RWPE1 (cell line): ENCODE measurements at regions not wholly inside any gene's neighbourhood (a gene's known extent, or its start where the extent isn't known, plus 50 kb on each side); places are given as distances from the start of the nearest gene placed in this dataset.

Source experiments
- CTCF ChIA-PET: fragments of 350-600 bp; sonication (Branson Sonifier 250); formaldehyde crosslinking; extraction: SDS; loops from one replicate; lab custom pipeline; 2021; lab: Yijun Ruan, JAX
- POLR2A ChIA-PET: fragments of 400-600 bp; formaldehyde crosslinking; extraction: SDS; loops from one replicate; lab custom pipeline; 2020; ENCODE audit warnings: antibody characterized with exemption; ENCODE audit not compliant: low non-redundant PET; lab: Yijun Ruan, JAX
- DNase-seq: peaks from one replicate; pipeline ENCODE4 v3.0.0; 2012; ENCODE audit warnings: low spot score
- H3K27ac ChIP-seq: fragments of 450-650 bp; 2 replicates; pipeline ENCODE4 v1.5.1; 2017
- TF ChIP-seq, protein P1 (sequence below): fragments of 450-650 bp; conservative IDR thresholded peaks from 2 replicates; pipeline ENCODE4 v1.5.1; 2017; ENCODE audit warnings: low read depth, mild to moderate bottlenecking

DNA sequence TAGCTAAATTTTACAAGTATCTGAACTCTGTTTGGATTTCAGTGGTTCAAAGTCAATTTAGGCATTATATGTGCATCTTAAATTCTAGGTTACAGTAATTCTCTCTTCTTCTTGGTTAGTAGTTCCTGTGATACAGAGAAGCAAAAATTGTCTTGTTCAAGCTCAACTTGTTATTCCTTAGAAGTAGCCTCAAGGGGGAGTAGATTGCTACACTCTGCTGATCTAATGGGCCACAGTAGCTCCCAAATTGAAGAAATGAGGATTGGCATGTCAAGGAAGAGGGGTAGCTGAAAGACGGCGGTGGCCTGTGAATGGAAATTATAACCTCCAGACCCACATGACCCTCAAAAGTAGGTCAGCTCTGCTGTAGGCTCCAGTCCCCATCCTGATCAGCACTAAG, 334.7 kb downstream of the HRH4 start:
- POLR2A ChIA-PET: no interaction called here
- CTCF ChIA-PET: no interaction called here
- DNase-seq: no peak
- H3K27ac ChIP-seq: no peak overlapping the region
- TF ChIP-seq, protein P1, sequence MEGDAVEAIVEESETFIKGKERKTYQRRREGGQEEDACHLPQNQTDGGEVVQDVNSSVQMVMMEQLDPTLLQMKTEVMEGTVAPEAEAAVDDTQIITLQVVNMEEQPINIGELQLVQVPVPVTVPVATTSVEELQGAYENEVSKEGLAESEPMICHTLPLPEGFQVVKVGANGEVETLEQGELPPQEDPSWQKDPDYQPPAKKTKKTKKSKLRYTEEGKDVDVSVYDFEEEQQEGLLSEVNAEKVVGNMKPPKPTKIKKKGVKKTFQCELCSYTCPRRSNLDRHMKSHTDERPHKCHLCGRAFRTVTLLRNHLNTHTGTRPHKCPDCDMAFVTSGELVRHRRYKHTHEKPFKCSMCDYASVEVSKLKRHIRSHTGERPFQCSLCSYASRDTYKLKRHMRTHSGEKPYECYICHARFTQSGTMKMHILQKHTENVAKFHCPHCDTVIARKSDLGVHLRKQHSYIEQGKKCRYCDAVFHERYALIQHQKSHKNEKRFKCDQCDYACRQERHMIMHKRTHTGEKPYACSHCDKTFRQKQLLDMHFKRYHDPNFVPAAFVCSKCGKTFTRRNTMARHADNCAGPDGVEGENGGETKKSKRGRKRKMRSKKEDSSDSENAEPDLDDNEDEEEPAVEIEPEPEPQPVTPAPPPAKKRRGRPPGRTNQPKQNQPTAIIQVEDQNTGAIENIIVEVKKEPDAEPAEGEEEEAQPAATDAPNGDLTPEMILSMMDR: no peak

DNA sequence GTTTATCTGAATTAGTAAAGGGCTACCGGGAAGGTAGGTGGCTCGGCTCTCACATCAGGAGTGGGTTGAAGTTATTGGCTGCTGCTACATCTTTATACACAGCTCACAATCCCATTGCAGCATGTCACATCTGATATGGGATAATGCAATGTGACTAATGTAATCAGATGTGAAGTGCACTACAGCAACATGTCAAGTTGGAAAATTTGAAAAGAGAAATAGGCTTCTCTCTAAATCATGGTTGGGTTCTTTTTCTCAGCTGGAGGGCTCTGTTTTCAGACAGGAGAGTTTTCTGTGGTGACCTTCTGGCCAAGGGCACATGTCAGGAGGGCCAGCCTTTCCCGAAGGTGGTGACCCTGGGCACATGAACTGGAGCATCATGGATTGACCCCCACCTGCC, 337.5 kb downstream of the HRH4 start:
- TF ChIP-seq, protein P1: no peak
- H3K27ac ChIP-seq: no peak overlapping the region
- POLR2A ChIA-PET: no interaction called here
- CTCF ChIA-PET: interaction anchor here (0.7 kb wide), 1 partner anchor 36 kb away, joined by 3 read pairs; no protein-coding TSS in a partner anchor
- DNase-seq: no peak

DNA sequence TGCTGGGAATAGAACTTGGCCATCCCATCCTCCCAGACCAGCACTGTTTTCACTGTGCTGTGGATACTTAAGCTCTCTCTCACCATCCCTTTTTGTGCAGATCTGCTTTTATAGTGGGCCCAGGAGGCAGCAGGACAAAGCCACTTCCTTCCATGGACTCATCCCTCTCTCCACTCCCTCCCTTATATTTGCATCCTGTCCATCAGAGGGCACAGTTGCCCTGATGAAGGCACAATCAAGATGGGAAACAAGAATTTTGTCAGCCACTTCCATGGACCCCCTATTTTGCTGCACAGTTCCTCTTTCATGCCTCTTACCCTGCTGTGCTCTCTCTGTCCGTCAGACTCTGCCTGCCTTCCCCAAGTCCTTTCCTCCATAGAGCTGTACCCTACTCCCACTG, 338.7 kb downstream of the HRH4 start:
- ChIA-PET POLR2A (no interaction called here), CTCF (no interaction called here)
- no peak overlapping the region for H3K27ac ChIP-seq
- TF ChIP-seq, protein P1: no peak
- no peak for DNase-seq

DNA sequence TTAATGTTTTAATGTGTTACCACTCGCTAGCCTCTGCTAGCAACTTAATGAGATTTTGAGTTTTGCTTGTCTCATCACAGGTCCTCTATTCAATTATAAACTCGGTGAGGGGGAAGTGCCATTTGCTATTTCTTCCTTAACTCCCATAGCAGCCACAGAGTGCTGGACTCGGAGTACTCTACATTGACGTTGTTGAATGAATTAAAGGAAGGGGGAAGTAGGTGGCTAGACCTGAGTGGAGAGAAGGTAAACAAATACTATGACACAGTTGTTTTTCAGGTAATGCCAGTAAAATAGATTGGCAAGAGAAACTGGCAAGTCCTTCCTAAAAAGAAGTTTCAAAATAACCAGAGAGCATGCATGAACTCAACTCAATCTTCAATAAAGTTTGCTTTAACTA, 339.3 kb downstream of the HRH4 start:
- ChIA-PET CTCF (no interaction called here), POLR2A (no interaction called here)
- DNase-seq: no peak
- TF ChIP-seq, protein P1: no peak
- H3K27ac ChIP-seq: no peak overlapping the region

DNA sequence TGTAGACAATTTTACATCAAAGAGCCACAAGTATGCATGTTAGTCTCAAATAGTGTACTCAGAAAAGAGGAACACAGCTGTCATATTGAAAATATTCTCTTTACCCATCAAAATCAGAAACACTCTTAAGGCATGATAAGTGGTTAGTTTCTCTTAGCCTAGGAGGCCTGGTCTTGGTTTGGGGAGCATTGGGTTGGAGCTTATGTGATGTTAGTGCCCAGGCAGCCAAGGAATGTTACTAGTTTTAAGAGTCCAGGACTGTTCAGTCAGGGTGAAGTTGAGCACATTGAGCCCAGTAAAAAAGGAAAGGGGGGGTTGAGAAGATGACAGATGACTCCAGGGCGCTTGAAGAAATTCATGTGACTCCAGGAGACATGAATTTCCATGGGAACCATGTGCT, 340.6 kb downstream of the HRH4 start:
- ChIA-PET POLR2A (no interaction called here), CTCF (interaction anchor here (0.8 kb wide), 1 partner anchor 312 kb away, joined by 7 read pairs; no protein-coding TSS in a partner anchor)
- no peak overlapping the region for H3K27ac ChIP-seq
- DNase-seq: no peak
- TF ChIP-seq, protein P1: no peak

DNA sequence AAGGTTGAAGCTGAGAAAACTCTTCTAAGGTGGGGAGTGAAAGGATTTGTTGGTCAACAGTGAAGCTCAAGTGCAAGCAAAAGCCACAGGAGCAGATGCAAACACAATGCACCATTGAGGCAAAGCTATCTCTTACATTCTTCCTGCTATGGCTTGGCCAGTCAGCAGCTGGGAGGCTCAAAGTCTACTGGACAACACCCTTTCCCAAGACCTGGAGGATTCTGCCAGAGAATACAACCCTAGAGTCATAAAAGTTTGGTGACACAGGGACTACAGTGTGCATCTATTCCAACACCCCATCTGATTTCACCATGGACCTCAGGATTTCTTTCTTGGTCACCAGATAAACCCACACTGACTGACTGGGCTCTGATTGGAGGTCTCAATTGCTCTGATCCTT, 342.0 kb downstream of the HRH4 start:
- DNase-seq: no peak
- TF ChIP-seq, protein P1: no peak
- POLR2A ChIA-PET: no interaction called here
- CTCF ChIA-PET: interaction anchor here (0.6 kb wide), 1 partner anchor 392 kb away, joined by 3 read pairs; no protein-coding TSS in a partner anchor
- no peak overlapping the region for H3K27ac ChIP-seq
